Esophagus squamous epithelium (tissue), 4 donors: ENCODE measurements at regions not wholly inside any gene's neighbourhood (a gene's known extent, or its start where the extent isn't known, plus 50 kb on each side); places are given as distances from the start of the nearest gene placed in this dataset.

Experiments
- POLR2A ChIP-seq, 4 donors: fragments of 450-650 bp; IDR thresholded peaks; one replicate each; pipeline ENCODE4 v1.6.1; 2017; ENCODE audit warnings: antibody characterized with exemption in 4 of 4, mild to moderate bottlenecking in 4 of 4, moderate library complexity in 3 of 4
- TF ChIP-seq, protein P1 (sequence below), 6 experiments: fragments of 450-650 bp in 4 of 6; fragments of 200-600 bp in 2 of 6; sonication (generic) in 2 of 6; IDR thresholded peaks; one replicate each; pipeline ENCODE4 v1.5.1; 2016 to 2019; ENCODE audit warnings: antibody characterized with exemption in 6 of 6, mild to moderate bottlenecking in 4 of 6, moderate library complexity in 4 of 6

DNA sequence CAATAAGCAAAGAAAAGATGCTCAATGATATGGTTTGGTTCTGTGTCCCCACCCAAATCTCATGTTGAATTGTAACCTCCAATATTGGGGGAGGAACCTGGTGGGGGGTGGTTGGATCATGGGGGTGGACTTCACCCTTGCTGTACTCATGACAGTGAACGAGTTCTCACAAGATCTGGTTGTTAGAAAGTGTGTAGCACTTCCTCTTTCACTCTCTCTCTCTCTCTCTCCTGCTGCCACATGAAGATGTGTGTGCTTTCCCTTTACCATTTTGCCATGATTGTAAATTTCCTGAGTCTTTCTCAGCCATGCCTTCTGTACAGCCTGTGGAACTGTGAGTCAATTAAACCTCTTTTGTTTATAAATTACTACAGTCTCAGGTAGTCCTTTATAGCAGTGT lies 248.4 kb downstream of the HHIPL2 start:
- TF ChIP-seq POLR2A (IDR thresholded peaks at IDR 0.05) = no peak
- TF ChIP-seq, protein P1, sequence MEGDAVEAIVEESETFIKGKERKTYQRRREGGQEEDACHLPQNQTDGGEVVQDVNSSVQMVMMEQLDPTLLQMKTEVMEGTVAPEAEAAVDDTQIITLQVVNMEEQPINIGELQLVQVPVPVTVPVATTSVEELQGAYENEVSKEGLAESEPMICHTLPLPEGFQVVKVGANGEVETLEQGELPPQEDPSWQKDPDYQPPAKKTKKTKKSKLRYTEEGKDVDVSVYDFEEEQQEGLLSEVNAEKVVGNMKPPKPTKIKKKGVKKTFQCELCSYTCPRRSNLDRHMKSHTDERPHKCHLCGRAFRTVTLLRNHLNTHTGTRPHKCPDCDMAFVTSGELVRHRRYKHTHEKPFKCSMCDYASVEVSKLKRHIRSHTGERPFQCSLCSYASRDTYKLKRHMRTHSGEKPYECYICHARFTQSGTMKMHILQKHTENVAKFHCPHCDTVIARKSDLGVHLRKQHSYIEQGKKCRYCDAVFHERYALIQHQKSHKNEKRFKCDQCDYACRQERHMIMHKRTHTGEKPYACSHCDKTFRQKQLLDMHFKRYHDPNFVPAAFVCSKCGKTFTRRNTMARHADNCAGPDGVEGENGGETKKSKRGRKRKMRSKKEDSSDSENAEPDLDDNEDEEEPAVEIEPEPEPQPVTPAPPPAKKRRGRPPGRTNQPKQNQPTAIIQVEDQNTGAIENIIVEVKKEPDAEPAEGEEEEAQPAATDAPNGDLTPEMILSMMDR (IDR thresholded peaks at IDR 0.05) = no peak
